CD8-positive, alpha-beta memory T cell (primary cell): ENCODE measurements at regions not wholly inside any gene's neighbourhood (a gene's known extent, or its start where the extent isn't known, plus 50 kb on each side); places are given as distances from the start of the nearest gene placed in this dataset.
A peak's percentile ranks its signal among the peaks of the same experiment; 100 is the strongest.

Source experiments
- CTCF ChIA-PET: fragments of 350-600 bp; sonication (Branson Sonifier 250); formaldehyde crosslinking; loops from one replicate; lab custom pipeline; 2021; ENCODE audit warnings: antibody characterized with exemption; lab: Charles Lee
- POLR2A ChIA-PET: fragments of 350-600 bp; sonication (Branson Sonifier 250); formaldehyde crosslinking; loops from one replicate; lab custom pipeline; 2021; ENCODE audit warnings: antibody characterized with exemption; lab: Charles Lee
- DNase-seq, 5 donors: peaks; one replicate each; pipeline versions ENCODE4 v3.0.0 to v3.0.0-alpha.2; 2020 to 2022; ENCODE audit warnings: mixed read lengths in 1 of 5
- H3K27ac ChIP-seq: one replicate; pipeline ENCODE4 v1.7.0; 2013; ENCODE audit warnings: low read depth, mild to moderate bottlenecking, low read length, moderate library complexity
- H3K27me3 ChIP-seq: 2 replicates; pipeline ENCODE4 v1.7.0; 2013; ENCODE audit warnings: low read length, mild to moderate bottlenecking; ENCODE audit not compliant: insufficient read depth, poor library complexity, severe bottlenecking
- H3K36me3 ChIP-seq: 2 replicates; pipeline ENCODE4 v1.7.0; 2013; ENCODE audit warnings: mild to moderate bottlenecking, low read length, moderate library complexity; ENCODE audit not compliant: insufficient read depth
- H3K4me1 ChIP-seq: 2 replicates; pipeline ENCODE4 v1.7.0; 2013; ENCODE audit warnings: mild to moderate bottlenecking, low read length, moderate library complexity; ENCODE audit not compliant: insufficient read depth
- H3K4me3 ChIP-seq: 2 replicates; pipeline ENCODE4 v1.7.0; 2013; ENCODE audit warnings: mild to moderate bottlenecking, low read length
- H3K9me3 ChIP-seq: 2 replicates; pipeline ENCODE4 v1.7.0; 2013; ENCODE audit warnings: mild to moderate bottlenecking, low read length
- H3K27ac Mint-ChIP-seq, 8 donors: one replicate each; pipeline ENCODE4 v1.8.0; 2020 to 2021; ENCODE audit warnings: mixed read lengths in 8 of 8, mild to moderate bottlenecking in 6 of 8, inconsistent platforms in 3 of 8, moderate library complexity in 3 of 8
- H3K27me3 Mint-ChIP-seq, 2 donors: one replicate each; pipeline ENCODE4 v1.8.0; 2020 to 2021; ENCODE audit warnings: mixed read lengths in 2 of 2, mild to moderate bottlenecking in 1 of 2, moderate library complexity in 1 of 2
- H3K36me3 Mint-ChIP-seq, 3 donors: one replicate each; pipeline ENCODE4 v1.8.0; 2020 to 2021; ENCODE audit warnings: mixed read lengths in 3 of 3, inconsistent platforms in 1 of 3, mild to moderate bottlenecking in 1 of 3
- H3K4me1 Mint-ChIP-seq, 3 donors: one replicate each; pipeline ENCODE4 v1.8.0; 2020 to 2021; ENCODE audit warnings: mixed read lengths in 3 of 3, inconsistent platforms in 1 of 3, mild to moderate bottlenecking in 1 of 3
- H3K4me3 Mint-ChIP-seq, 7 donors: one replicate each; pipeline ENCODE4 v1.8.0; 2020 to 2021; ENCODE audit warnings: mixed read lengths in 7 of 7, mild to moderate bottlenecking in 6 of 7, moderate library complexity in 4 of 7, inconsistent platforms in 2 of 7
- H3K9me3 Mint-ChIP-seq, 5 donors: one replicate each; pipeline ENCODE4 v1.8.0; 2020 to 2022; ENCODE audit warnings: mixed read lengths in 5 of 5, mild to moderate bottlenecking in 3 of 5, moderate library complexity in 2 of 5, inconsistent platforms in 1 of 5

GRCh38 chr7:1367501-1368183 lies 91.6 kb downstream of the MICALL2 start:
- Histone ChIP-seq H3K27ac (no peak overlapping the region), H3K9me3 (no peaks in the 10 kb centered on the region), H3K4me3 (no peak overlapping the region), H3K4me1 (no peaks in the 10 kb centered on the region), H3K36me3 (no peaks in the 10 kb centered on the region), H3K27me3 (peaks cover 17% of the 10 kb centered on the region)
- Mint-ChIP-seq H3K27ac (no peak overlapping the region), H3K4me3 (peak overlapping the region in 1 of 7 donors; percentile 44), H3K4me1 (peaks cover 0 to 2% (median 0%) of the 10 kb centered on the region in 3 donors), H3K36me3 (no peaks in the 10 kb centered on the region), H3K9me3 (peaks cover 0 to 6% (median 2%) of the 10 kb centered on the region in 5 donors), H3K27me3 (peaks cover 18 to 50% of the 10 kb centered on the region in 2 donors)
- no peak for DNase-seq
- POLR2A ChIA-PET = no interaction called here
- CTCF ChIA-PET = no interaction called here

GRCh38 chr7:1368184-1368681 lies 91.0 kb downstream of the MICALL2 start:
- Mint-ChIP-seq H3K9me3 (peaks cover 0 to 6% (median 2%) of the 10 kb centered on the region in 5 donors), H3K27ac (no peak overlapping the region), H3K4me1 (peaks cover 0 to 2% (median 0%) of the 10 kb centered on the region in 3 donors), H3K27me3 (peaks cover 18 to 56% of the 10 kb centered on the region in 2 donors), H3K36me3 (no peaks in the 10 kb centered on the region), H3K4me3 (no peak overlapping the region)
- POLR2A ChIA-PET = no interaction called here
- DNase-seq = no peak
- Histone ChIP-seq H3K9me3 (no peaks in the 10 kb centered on the region), H3K36me3 (no peaks in the 10 kb centered on the region), H3K27ac (no peak overlapping the region), H3K4me3 (no peak overlapping the region), H3K4me1 (no peaks in the 10 kb centered on the region), H3K27me3 (peaks cover 17% of the 10 kb centered on the region)
- CTCF ChIA-PET = no interaction called here

GRCh38 chr7:1368682-1369571 lies 90.3 kb downstream of the MICALL2 start:
- Mint-ChIP-seq H3K9me3 (peaks cover 0 to 6% (median 2%) of the 10 kb centered on the region in 5 donors), H3K36me3 (no peaks in the 10 kb centered on the region), H3K27me3 (peaks cover 22 to 60% of the 10 kb centered on the region in 2 donors), H3K4me3 (no peak overlapping the region), H3K4me1 (peaks cover 0 to 2% (median 0%) of the 10 kb centered on the region in 3 donors), H3K27ac (no peak overlapping the region)
- H3K36me3 ChIP-seq = no peaks in the 10 kb centered on the region
- peaks cover 20% of the 10 kb centered on the region for H3K27me3 ChIP-seq
- H3K27ac ChIP-seq = no peak overlapping the region
- H3K9me3 ChIP-seq = no peaks in the 10 kb centered on the region
- peak in 1 of 5 donors; percentile 12 for DNase-seq
- POLR2A ChIA-PET = no interaction called here
- H3K4me1 ChIP-seq = no peaks in the 10 kb centered on the region
- no peak overlapping the region for H3K4me3 ChIP-seq
- CTCF ChIA-PET = no interaction called here

GRCh38 chr7:1369916-1370657 lies 89.2 kb downstream of the MICALL2 start:
- H3K4me3 ChIP-seq = no peak overlapping the region
- no peak overlapping the region for H3K27ac ChIP-seq
- Mint-ChIP-seq H3K36me3 (no peaks in the 10 kb centered on the region), H3K4me1 (peaks cover 0 to 2% (median 0%) of the 10 kb centered on the region in 3 donors), H3K27me3 (peaks cover 22 to 60% of the 10 kb centered on the region in 2 donors), H3K27ac (peak overlapping the region in 1 of 8 donors; percentile 81), H3K4me3 (no peak overlapping the region), H3K9me3 (peaks cover 0 to 6% (median 2%) of the 10 kb centered on the region in 5 donors)
- no peaks in the 10 kb centered on the region for H3K4me1 ChIP-seq
- POLR2A ChIA-PET = no interaction called here
- peaks cover 20% of the 10 kb centered on the region for H3K27me3 ChIP-seq
- H3K36me3 ChIP-seq = no peaks in the 10 kb centered on the region
- DNase-seq = no peak
- H3K9me3 ChIP-seq = no peaks in the 10 kb centered on the region
- CTCF ChIA-PET = no interaction called here

GRCh38 chr7:1370738-1371137 lies 88.5 kb downstream of the MICALL2 start:
- H3K27me3 Mint-ChIP-seq = peaks cover 23 to 58% of the 10 kb centered on the region in 2 donors
- H3K36me3 Mint-ChIP-seq = no peaks in the 10 kb centered on the region
- POLR2A ChIA-PET = no interaction called here
- no peak overlapping the region for H3K27ac ChIP-seq
- H3K4me3 Mint-ChIP-seq = no peak overlapping the region
- DNase-seq = no peak
- H3K36me3 ChIP-seq = no peaks in the 10 kb centered on the region
- H3K4me3 ChIP-seq = no peak overlapping the region
- CTCF ChIA-PET = no interaction called here
- peaks cover 0 to 2% (median 0%) of the 10 kb centered on the region in 3 donors for H3K4me1 Mint-ChIP-seq
- H3K4me1 ChIP-seq = no peaks in the 10 kb centered on the region
- H3K27me3 ChIP-seq = peaks cover 18% of the 10 kb centered on the region
- peaks cover 0 to 5% (median 2%) of the 10 kb centered on the region in 5 donors for H3K9me3 Mint-ChIP-seq
- no peak overlapping the region for H3K27ac Mint-ChIP-seq
- H3K9me3 ChIP-seq = no peaks in the 10 kb centered on the region

- Mint-ChIP-seq H3K27ac (no peak overlapping the region), H3K4me1 (peaks cover 0 to 2% (median 0%) of the 10 kb centered on the region in 3 donors), H3K9me3 (peaks cover 0 to 3% (median 0%) of the 10 kb centered on the region in 5 donors), H3K4me3 (no peak overlapping the region), H3K27me3 (peaks cover 21 to 56% of the 10 kb centered on the region in 2 donors), H3K36me3 (no peaks in the 10 kb centered on the region)
- Histone ChIP-seq H3K4me1 (no peaks in the 10 kb centered on the region), H3K4me3 (no peak overlapping the region), H3K36me3 (no peaks in the 10 kb centered on the region), H3K9me3 (no peaks in the 10 kb centered on the region), H3K27me3 (peaks cover 14% of the 10 kb centered on the region), H3K27ac (no peak overlapping the region)
- DNase-seq = no peak
- ChIA-PET POLR2A (no interaction called here), CTCF (no interaction called here)
These were observed 87.2 kb downstream of the MICALL2 start for GRCh38 chr7:1372063-1372462.

GRCh38 chr7:1372671-1373379 lies 86.4 kb downstream of the MICALL2 start:
- H3K36me3 Mint-ChIP-seq = no peaks in the 10 kb centered on the region
- no peaks in the 10 kb centered on the region for H3K4me1 ChIP-seq
- no peak overlapping the region for H3K4me3 ChIP-seq
- no peak overlapping the region for H3K27ac Mint-ChIP-seq
- no peak for DNase-seq
- H3K27me3 Mint-ChIP-seq = peaks cover 17 to 53% of the 10 kb centered on the region in 2 donors
- H3K36me3 ChIP-seq = no peaks in the 10 kb centered on the region
- H3K9me3 Mint-ChIP-seq = no peaks in the 10 kb centered on the region
- peaks cover 0 to under 1% (median 0%) of the 10 kb centered on the region in 3 donors for H3K4me1 Mint-ChIP-seq
- H3K9me3 ChIP-seq = no peaks in the 10 kb centered on the region
- H3K27ac ChIP-seq = no peak overlapping the region
- H3K4me3 Mint-ChIP-seq = no peak overlapping the region
- CTCF ChIA-PET = no interaction called here
- H3K27me3 ChIP-seq = peaks cover 14% of the 10 kb centered on the region
- POLR2A ChIA-PET = no interaction called here
